SU-DHL-6 (cell line): ENCODE measurements at regions not wholly inside any gene's neighbourhood (a gene's known extent, or its start where the extent isn't known, plus 50 kb on each side); places are given as distances from the start of the nearest gene placed in this dataset.

ENCODE experiments used
- H2AFZ ChIP-seq: fragments of 200-600 bp; sonication (generic); 2 replicates; pipeline ENCODE4 v1.6.1; 2014; ENCODE audit warnings: low read depth, mild to moderate bottlenecking, moderate library complexity, mixed read lengths, antibody characterized with exemption, low read length; ENCODE audit not compliant: severe bottlenecking
- H3F3A ChIP-seq: fragments of 200-600 bp; shearing (Covaris generic); 2 replicates; pipeline ENCODE4 v1.6.0; 2016; ENCODE audit warnings: antibody characterized with exemption, mild to moderate bottlenecking; ENCODE audit not compliant: insufficient read depth
- H3K27ac ChIP-seq: fragments of 200-600 bp; sonication (generic); 2 replicates; pipeline ENCODE4 v1.5.1; 2016; ENCODE audit warnings: low read depth, mild to moderate bottlenecking, low read length, moderate library complexity, mixed read lengths
- H3K27me3 ChIP-seq: fragments of 200-600 bp; sonication (generic), shearing (Covaris generic); 2 replicates; pipeline ENCODE4 v1.6.0; 2014; ENCODE audit warnings: mild to moderate bottlenecking, low read length
- H3K36me3 ChIP-seq: fragments of 200-600 bp; sonication (generic); 2 replicates; pipeline ENCODE4 v1.6.1; 2014; ENCODE audit warnings: mild to moderate bottlenecking, low read length, mixed read lengths
- H3K4me2 ChIP-seq: fragments of 300-600, 200-600 bp; shearing (Covaris generic), sonication (generic); 2 replicates; pipeline ENCODE4 v1.6.0; 2014; ENCODE audit warnings: low read length, low read depth, mild to moderate bottlenecking; ENCODE audit not compliant: poor library complexity, severe bottlenecking
- H3K4me3 ChIP-seq: fragments of 200-600 bp; sonication (generic); 2 replicates; pipeline ENCODE4 v1.5.1; 2014; ENCODE audit warnings: antibody characterized with exemption, low read length, mild to moderate bottlenecking, mixed read lengths; ENCODE audit not compliant: insufficient read depth, poor library complexity, severe bottlenecking
- H3K79me2 ChIP-seq: fragments of 200-600 bp; sonication (generic); 2 replicates; pipeline ENCODE4 v1.6.1; 2014; ENCODE audit warnings: mild to moderate bottlenecking, low read length, moderate library complexity; ENCODE audit not compliant: insufficient read depth
- H3K9ac ChIP-seq: fragments of 200-600 bp; sonication (generic); 2 replicates; pipeline ENCODE4 v1.7.0; 2014; ENCODE audit warnings: mild to moderate bottlenecking, low read length
- H3K9me2 ChIP-seq: fragments of 200-600 bp; sonication (generic); replicated peaks from 2 replicates; pipeline ENCODE4 v1.6.1; 2014; ENCODE audit warnings: low read length; ENCODE audit not compliant: insufficient read depth
- H3K9me3 ChIP-seq: fragments of 200-600 bp; sonication (generic); 2 replicates; pipeline ENCODE4 v1.6.1; 2014; ENCODE audit warnings: low read length, mixed read lengths; ENCODE audit not compliant: insufficient read depth
- H4K20me1 ChIP-seq: fragments of 200-600 bp; sonication (generic); 2 replicates; pipeline ENCODE4 v1.6.1; 2014; ENCODE audit warnings: low read depth, mild to moderate bottlenecking, antibody characterized with exemption, low read length, moderate library complexity, mixed read lengths
- CTCF ChIP-seq: fragments of 200-600 bp; sonication (generic); IDR thresholded peaks from one replicate; pipeline ENCODE4 v1.5.1; 2017; ENCODE audit warnings: antibody characterized with exemption, mild to moderate bottlenecking, low read length, moderate library complexity; ENCODE audit not compliant: insufficient read depth, poor library complexity, severe bottlenecking
- EZH2phosphoT487 ChIP-seq: fragments of 200-600 bp; sonication (generic), shearing (Covaris generic); conservative IDR thresholded peaks from 2 replicates; pipeline ENCODE4 v1.6.1; 2018; ENCODE audit warnings: mild to moderate bottlenecking, antibody characterized with exemption, low read length, moderate library complexity, mixed read lengths

DNA sequence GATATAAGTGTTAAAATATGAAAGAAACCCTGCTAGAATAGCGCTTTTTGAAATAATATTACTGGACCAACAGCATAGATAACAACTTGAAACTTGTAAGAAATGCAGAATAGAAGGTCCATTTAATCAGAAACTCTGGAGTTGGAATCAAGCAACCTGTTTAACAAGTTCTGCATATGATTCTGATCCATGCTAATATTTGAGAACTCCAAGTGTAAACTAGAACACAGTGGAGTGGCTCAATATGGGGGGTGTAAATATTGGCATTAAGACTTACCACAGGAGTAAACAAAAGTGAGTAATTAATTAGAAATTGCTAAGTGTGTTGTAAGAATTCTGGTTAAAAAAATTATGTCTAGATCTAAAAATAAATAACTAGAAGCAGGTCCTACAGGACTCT lies 151.2 kb downstream of the SLITRK1 start:
- Histone ChIP-seq H3K79me2 (no peaks in the 10 kb centered on the region), H3K9me3 (no peaks in the 10 kb centered on the region), H4K20me1 (no peaks in the 10 kb centered on the region), H3K9ac (no peak overlapping the region), H3F3A (no peaks in the 10 kb centered on the region), H3K4me2 (no peak overlapping the region), H2AFZ (no peak overlapping the region), H3K9me2 (no peaks in the 10 kb centered on the region), H3K36me3 (no peaks in the 10 kb centered on the region), H3K27ac (no peak overlapping the region), H3K27me3 (no peaks in the 10 kb centered on the region), H3K4me3 (no peak overlapping the region)
- TF ChIP-seq EZH2phosphoT487 (no peak), CTCF (no peak)

GRCh38 chr13:83730674-83731073 lies 151.6 kb downstream of the SLITRK1 start:
- Histone ChIP-seq H3K36me3 (no peaks in the 10 kb centered on the region), H4K20me1 (no peaks in the 10 kb centered on the region), H3K27me3 (no peaks in the 10 kb centered on the region), H3K79me2 (no peaks in the 10 kb centered on the region), H3K9ac (no peak overlapping the region), H3K4me2 (no peak overlapping the region), H3K9me3 (no peaks in the 10 kb centered on the region), H3K9me2 (no peaks in the 10 kb centered on the region), H2AFZ (no peak overlapping the region), H3F3A (no peaks in the 10 kb centered on the region), H3K27ac (no peak overlapping the region), H3K4me3 (no peak overlapping the region)
- TF ChIP-seq EZH2phosphoT487 (no peak), CTCF (no peak)

GRCh38 chr13:83722443-83722842 lies 159.8 kb downstream of the SLITRK1 start:
- no peaks in the 10 kb centered on the region for H3K9me2 ChIP-seq
- H3K4me3 ChIP-seq, result no peak overlapping the region
- no peaks in the 10 kb centered on the region for H3F3A ChIP-seq
- no peak overlapping the region for H3K4me2 ChIP-seq
- H2AFZ ChIP-seq, result no peak overlapping the region
- no peaks in the 10 kb centered on the region for H3K27me3 ChIP-seq
- TF ChIP-seq CTCF (no peak), EZH2phosphoT487 (no peak)
- H3K27ac ChIP-seq, result no peak overlapping the region
- H3K9ac ChIP-seq, result no peak overlapping the region
- no peaks in the 10 kb centered on the region for H3K79me2 ChIP-seq
- H3K9me3 ChIP-seq, result no peaks in the 10 kb centered on the region
- no peaks in the 10 kb centered on the region for H3K36me3 ChIP-seq
- no peaks in the 10 kb centered on the region for H4K20me1 ChIP-seq

- no peak overlapping the region for H3K27ac ChIP-seq
- H3K4me2 ChIP-seq, result no peak overlapping the region
- H3K27me3 ChIP-seq, result no peaks in the 10 kb centered on the region
- no peaks in the 10 kb centered on the region for H3K9me2 ChIP-seq
- H4K20me1 ChIP-seq, result no peaks in the 10 kb centered on the region
- no peaks in the 10 kb centered on the region for H3K36me3 ChIP-seq
- H2AFZ ChIP-seq, result no peak overlapping the region
- TF ChIP-seq CTCF (no peak), EZH2phosphoT487 (no peak)
- H3K79me2 ChIP-seq, result no peaks in the 10 kb centered on the region
- no peak overlapping the region for H3K9ac ChIP-seq
- no peak overlapping the region for H3K4me3 ChIP-seq
- no peaks in the 10 kb centered on the region for H3F3A ChIP-seq
- H3K9me3 ChIP-seq, result no peaks in the 10 kb centered on the region
Observed at GRCh38 chr13:83716121-83716520, 166.2 kb downstream of the SLITRK1 start.
